ENCODE measurements at regions not wholly inside any gene's neighbourhood (a gene's known extent, or its start where the extent isn't known, plus 50 kb on each side); places are given as distances from the start of the nearest gene placed in this dataset.

DNA sequence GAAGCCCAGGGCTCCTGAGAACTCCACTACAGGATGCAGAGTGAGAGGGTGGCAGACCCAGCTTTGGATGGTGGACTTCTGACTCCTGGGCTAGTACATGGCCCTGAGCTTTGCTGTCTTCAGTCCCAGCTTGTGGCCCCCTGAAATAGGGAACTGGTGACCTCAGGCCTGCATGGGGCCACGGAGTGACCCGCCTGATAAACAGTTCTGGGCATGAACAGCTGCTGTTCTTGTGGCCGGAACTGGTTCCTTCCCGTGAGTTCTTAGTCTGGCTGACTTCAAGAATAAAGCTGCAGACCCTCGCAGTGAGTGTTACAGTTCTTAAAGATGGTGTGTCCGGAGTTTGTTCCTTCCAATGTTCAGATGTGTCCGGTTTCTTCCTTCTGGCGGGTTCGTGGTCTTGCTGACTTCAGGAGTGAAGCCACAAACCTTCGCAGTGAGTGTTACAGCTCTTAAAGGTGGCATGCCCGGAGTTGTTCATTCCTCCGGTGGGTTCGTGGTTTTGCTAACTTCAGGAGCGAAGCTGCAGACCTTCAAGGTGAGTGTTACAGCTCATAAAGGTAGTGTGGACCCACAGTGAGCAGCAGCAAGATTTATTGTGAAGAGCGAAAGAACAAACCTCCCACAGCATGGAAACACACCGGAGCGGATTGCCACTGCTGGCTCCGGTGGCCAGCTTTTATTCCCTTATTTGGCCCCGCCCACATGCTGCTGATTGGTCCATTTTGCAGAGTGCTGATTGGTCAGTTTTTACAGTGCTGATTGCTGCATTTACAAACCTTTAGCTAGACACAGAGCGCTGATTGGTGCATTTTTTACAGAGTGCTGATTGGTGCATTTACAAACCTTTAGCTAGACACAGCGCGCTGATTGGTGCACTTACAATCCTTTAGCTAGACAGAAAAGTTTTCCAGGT, 268.0 kb downstream of the ZEB1 start:
- no peak for DNase-seq (ENCODE audit: low read depth in 1 of 2, low spot score in 1 of 2)

DNA sequence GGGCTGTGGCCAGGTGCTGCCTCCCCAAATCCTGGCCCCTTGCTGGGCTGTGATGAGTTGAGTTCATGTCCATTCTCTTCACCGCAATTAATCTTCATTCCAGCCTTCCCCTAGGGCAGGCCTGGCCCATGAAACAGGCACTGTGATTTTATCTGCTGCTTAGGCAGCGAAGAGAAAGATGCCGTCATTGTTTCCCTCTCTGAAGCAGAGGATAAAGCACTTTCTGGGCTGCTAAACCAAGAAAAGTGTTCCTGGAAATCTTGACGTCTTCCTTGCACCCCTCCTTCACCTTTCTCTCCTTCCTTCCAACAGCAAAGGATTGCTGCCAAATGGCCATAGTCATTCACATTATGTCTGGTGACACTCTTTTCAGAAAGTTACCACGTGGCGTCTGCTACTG, 265.9 kb downstream of the ZEB1 start:
- no peak for DNase-seq (ENCODE audit: low read depth in 1 of 2, low spot score in 1 of 2)

DNA sequence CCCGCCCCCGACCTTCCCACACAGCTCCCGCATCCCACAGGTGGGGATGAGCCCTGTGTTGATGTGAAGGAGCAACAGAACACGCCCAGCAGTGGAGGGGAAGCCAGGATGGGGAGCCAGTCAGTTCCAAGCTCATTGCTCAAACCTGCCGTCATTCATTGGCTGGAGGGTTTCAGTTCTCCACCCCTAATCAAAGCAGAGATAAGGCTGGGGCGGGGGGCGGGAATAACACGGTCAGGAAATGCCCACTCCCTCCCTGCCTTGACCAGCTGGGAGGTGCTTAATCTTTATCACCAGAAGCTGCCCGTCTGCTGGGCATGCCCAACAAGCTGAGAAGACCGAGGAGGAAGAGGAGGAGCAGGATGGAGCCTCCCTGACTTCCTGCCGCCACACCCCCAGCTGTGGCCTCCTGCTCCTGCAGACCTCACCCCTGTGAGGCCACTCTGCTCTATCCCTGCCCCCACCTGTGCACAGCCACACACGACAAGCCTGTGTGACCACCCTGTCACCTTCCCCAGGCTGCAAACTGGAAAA, 265.1 kb downstream of the ZEB1 start:
- no peak for DNase-seq (ENCODE audit: low read depth in 1 of 2, low spot score in 1 of 2)

DNA sequence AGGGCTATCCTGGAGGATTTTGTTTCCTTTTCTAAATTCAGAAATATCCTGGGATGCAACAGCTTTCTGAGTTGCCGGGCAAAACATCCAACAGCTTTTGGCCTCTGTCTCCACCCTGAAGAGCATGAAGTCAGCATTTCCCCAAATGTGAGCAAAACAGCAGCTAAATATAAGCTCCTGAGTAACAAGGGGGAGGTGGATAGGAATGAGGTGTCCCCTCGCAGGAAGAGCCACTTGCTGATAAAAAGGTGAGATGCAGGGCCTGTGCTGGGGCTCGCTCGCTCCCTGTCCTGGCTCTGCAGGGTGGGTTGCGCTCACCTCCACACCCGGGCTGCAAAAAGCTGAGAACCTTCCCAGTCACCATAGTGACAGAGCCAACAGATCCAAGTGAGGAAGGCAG, 264.3 kb downstream of the ZEB1 start:
- DNase-seq (ENCODE audit: low read depth in 1 of 2, low spot score in 1 of 2) = no peak

DNA sequence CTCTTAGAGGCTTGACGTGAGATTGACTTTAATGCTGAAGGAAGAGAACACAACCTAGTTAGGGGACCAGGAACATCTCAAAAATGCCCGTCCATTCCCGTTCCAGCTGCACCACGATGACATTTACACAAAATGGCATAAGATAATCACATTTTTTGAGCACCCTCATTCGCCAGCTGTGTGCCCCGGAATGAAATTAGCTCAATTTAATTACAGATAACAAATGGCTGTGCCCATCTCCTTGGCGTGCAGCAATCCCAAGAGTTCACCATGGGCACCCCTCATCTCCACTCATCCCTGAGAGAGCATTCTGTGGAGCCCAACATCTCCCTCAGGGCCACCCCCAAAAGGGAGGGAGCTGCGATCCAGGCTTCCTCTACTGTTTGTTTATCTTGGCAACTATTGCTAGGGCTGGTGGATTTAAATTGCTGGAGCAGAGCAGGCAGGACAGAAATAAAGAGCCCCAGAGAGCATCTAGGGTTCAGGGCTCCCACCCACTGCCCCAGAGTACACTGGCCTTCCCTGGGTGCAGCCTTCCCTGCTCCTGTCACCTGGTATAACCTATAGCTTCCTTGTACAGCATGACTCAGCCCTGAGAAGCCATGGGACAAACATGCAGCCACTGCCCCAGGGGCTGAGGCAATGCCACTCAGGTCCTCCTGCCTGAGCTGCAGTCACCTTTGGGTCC, 263.5 kb downstream of the ZEB1 start:
- no peak for DNase-seq (ENCODE audit: low read depth in 1 of 2, low spot score in 1 of 2)

DNA sequence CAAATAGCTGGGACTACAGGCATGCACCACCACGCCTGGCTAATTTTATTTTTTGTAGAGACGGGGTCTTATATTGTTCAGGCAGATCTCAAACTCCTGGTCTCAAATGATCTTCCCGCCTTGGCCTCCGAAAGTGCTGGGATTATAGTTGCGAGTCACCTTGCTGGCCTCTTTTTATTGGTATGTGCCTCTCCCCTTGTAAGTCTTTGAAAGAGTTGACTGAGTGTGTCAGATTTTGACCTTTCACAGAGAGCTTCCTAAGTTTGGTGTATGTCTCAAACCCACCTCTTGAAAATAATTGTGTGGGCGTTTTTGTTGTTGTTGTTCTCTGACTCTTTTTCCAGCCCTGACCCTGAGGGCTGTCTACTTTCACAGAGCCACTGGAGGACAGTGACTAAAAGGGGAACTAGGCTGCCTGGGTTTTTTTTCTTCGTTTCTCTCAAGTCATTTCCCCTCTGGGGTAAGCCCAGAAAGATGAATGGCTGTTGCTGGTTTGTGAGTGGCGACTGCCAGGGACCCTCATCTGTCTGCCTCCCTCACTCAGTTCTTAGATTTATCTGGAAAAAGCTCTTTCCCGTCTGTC, 262.8 kb downstream of the ZEB1 start:
- no peak for DNase-seq (ENCODE audit: low read depth in 1 of 2, low spot score in 1 of 2)

DNA sequence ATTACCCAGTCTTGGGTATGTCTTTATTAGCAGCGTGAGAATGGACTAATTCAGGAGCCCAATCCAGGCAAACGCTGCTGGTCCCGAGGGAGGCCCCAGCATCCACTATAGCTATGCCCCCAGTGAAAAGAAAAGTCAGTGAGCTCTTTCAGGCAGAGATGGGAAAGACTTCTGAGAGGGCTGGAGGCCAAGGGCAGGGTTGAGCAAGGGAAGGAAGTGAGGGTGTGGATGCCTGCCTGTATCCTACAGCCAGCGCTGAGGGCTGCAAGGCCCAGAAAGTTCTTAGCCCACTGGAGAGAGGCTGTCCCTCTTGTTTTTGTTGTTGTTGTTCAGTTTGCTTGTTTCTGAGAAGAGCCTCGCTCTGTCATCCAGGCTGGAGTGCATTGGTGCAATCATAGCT, 261.6 kb downstream of the ZEB1 start:
- no peak for DNase-seq (ENCODE audit: low read depth in 1 of 2, low spot score in 1 of 2)
